Endothelial cell (in vitro differentiated cells): ENCODE measurements at regions not wholly inside any gene's neighbourhood (a gene's known extent, or its start where the extent isn't known, plus 50 kb on each side); places are given as distances from the start of the nearest gene placed in this dataset.

ENCODE experiments used
- DNase-seq: peaks from one replicate; pipeline ENCODE4 v3.0.0; 2021; ENCODE audit warnings: low spot score
- H3K27ac Mint-ChIP-seq: one replicate; pipeline ENCODE4 v1.8.0; 2021; ENCODE audit warnings: mixed read lengths, inconsistent platforms; ENCODE audit not compliant: unreplicated experiment
- H3K27me3 Mint-ChIP-seq: one replicate; pipeline ENCODE4 v1.8.0; 2021; ENCODE audit warnings: mild to moderate bottlenecking, moderate library complexity, mixed read lengths, inconsistent platforms; ENCODE audit not compliant: unreplicated experiment
- H3K36me3 Mint-ChIP-seq: one replicate; pipeline ENCODE4 v1.8.0; 2021; ENCODE audit warnings: mild to moderate bottlenecking, low read depth, mixed read lengths, inconsistent platforms; ENCODE audit not compliant: unreplicated experiment
- H3K4me1 Mint-ChIP-seq: one replicate; pipeline ENCODE4 v1.8.0; 2021; ENCODE audit warnings: mild to moderate bottlenecking, mixed read lengths, inconsistent platforms; ENCODE audit not compliant: unreplicated experiment
- H3K4me3 Mint-ChIP-seq: one replicate; pipeline ENCODE4 v1.8.0; 2021; ENCODE audit warnings: mild to moderate bottlenecking, mixed read lengths, inconsistent platforms; ENCODE audit not compliant: unreplicated experiment
- H3K9me3 Mint-ChIP-seq: one replicate; pipeline ENCODE4 v1.8.0; 2021; ENCODE audit warnings: mixed read lengths, inconsistent platforms; ENCODE audit not compliant: unreplicated experiment
- CTCF ChIP-seq: fragments of 200-600 bp; sonication (generic); IDR thresholded peaks from one replicate; pipeline ENCODE4 v1.5.0; 2021; ENCODE audit warnings: antibody characterized with exemption; ENCODE audit not compliant: unreplicated experiment

GRCh38 chr11:70647188-70648166 is 249.1 kb downstream of the CTTN start:
- Mint-ChIP-seq H3K27ac (no peak overlapping the region), H3K4me3 (no peak overlapping the region), H3K27me3 (peaks cover 5% of the 10 kb centered on the region), H3K9me3 (no peaks in the 10 kb centered on the region), H3K36me3 (no peaks in the 10 kb centered on the region), H3K4me1 (peaks cover 19% of the 10 kb centered on the region)
- DNase-seq = no peak
- no peak for TF ChIP-seq CTCF

GRCh38 chr11:70650075-70650909 is 252.0 kb downstream of the CTTN start:
- H3K27ac Mint-ChIP-seq = peak overlapping the region; percentile 10
- DNase-seq = peak; percentile 92
- H3K36me3 Mint-ChIP-seq = no peaks in the 10 kb centered on the region
- no peaks in the 10 kb centered on the region for H3K9me3 Mint-ChIP-seq
- H3K27me3 Mint-ChIP-seq = peaks cover 2% of the 10 kb centered on the region
- H3K4me3 Mint-ChIP-seq = no peak overlapping the region
- H3K4me1 Mint-ChIP-seq = peaks cover 5% of the 10 kb centered on the region
- TF ChIP-seq CTCF = no peak

GRCh38 chr11:70651031-70651430 is 252.7 kb downstream of the CTTN start:
- H3K9me3 Mint-ChIP-seq = no peaks in the 10 kb centered on the region
- no peak for DNase-seq
- peaks cover 1% of the 10 kb centered on the region for H3K27me3 Mint-ChIP-seq
- H3K4me1 Mint-ChIP-seq = peaks cover 5% of the 10 kb centered on the region
- no peak overlapping the region for H3K27ac Mint-ChIP-seq
- no peak for TF ChIP-seq CTCF
- H3K36me3 Mint-ChIP-seq = no peaks in the 10 kb centered on the region
- H3K4me3 Mint-ChIP-seq = no peak overlapping the region

- TF ChIP-seq CTCF = no peak
- Mint-ChIP-seq H3K27me3 (peaks cover 1% of the 10 kb centered on the region), H3K36me3 (no peaks in the 10 kb centered on the region), H3K9me3 (no peaks in the 10 kb centered on the region), H3K4me3 (no peak overlapping the region), H3K4me1 (no peaks in the 10 kb centered on the region), H3K27ac (no peak overlapping the region)
- no peak for DNase-seq
These were observed 255.7 kb downstream of the CTTN start for GRCh38 chr11:70654016-70654415.
